ENCODE measurements at regions not wholly inside any gene's neighbourhood (a gene's known extent, or its start where the extent isn't known, plus 50 kb on each side); places are given as distances from the start of the nearest gene placed in this dataset.
"Not testable (repeated sequence)": the region's sequence is repeated elsewhere in the genome, so short reads cannot be mapped to it uniquely, and the experiment has no call there.

- TF ChIP-seq CTCF (IDR thresholded peaks at IDR 0.05) (no peak), ZFX (IDR thresholded peaks at IDR 0.05; ENCODE audit: borderline replicate concordance) (no peak)
- no peak overlapping the region for H3K27ac ChIP-seq
Observed at GRCh38 chrX:88828011-88828410, 81.0 kb downstream of the CPXCR1 start.

DNA sequence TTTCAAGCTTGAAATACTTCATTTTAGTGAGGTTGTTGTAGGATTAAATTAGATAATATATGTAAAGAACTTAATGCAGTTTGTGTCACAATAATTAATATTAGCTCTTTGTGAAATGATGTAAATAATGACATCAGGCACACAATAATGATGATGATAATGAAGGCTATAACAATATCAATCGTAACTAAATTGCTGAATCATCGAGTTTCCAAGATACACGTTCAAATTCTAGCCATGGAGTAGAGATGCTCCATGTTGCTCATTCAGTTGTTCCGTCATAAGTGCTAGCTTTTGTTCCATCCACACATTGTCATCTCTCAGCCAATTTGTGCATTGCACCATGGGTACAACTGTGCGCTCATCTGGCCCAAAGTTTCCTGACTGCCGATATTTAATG lies 83.1 kb downstream of the CPXCR1 start:
- no peak overlapping the region for H3K27ac ChIP-seq
- no peak for TF ChIP-seq ZFX (IDR thresholded peaks at IDR 0.05; ENCODE audit: borderline replicate concordance)
- TF ChIP-seq CTCF (IDR thresholded peaks at IDR 0.05), result no peak

DNA sequence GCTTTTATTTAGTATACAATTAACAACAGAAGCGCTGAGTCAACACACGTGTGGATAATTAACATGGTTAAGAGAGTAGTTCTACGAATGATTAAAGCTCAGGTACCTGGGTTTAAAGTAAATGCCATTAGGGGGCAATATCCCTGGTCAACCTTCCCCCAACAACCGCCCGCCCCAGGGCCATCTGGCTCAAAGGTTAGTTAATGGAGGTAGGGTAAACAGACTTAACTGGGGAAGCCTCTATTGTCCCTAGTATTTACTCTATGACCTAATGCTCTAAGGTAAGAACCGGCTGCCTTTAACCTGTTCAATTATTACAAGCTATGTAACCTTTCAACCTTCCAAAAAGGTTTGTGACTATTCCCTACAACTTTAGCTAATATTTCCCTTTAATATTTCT lies 90.7 kb downstream of the CPXCR1 start:
- not testable (repeated sequence) for H3K27ac ChIP-seq

GRCh38 chrX:88838392-88838791 lies 91.4 kb downstream of the CPXCR1 start:
- TF ChIP-seq CTCF (IDR thresholded peaks at IDR 0.05), result no peak
- no peak for TF ChIP-seq ZFX (IDR thresholded peaks at IDR 0.05; ENCODE audit: borderline replicate concordance)

DNA sequence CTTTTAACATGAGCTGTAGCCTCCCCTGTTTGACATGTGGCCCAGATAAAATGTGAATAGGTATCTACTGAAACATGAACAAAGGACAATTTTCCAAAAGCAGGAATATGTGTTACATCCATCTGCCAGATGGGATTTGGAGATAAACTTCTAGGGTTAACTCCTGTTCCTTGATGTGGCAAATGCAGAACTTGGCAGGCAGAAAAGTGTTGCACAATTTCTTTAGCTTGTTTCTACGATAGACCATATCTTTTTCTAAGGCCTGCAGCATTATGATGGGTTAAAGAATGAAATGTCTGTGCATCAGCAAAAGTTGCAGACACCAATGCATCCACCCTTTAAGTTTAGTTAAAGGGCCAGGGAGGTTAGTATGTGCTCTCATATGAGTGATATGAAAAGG lies 96.8 kb downstream of the CPXCR1 start:
- not testable (repeated sequence) for H3K27ac ChIP-seq

More at GRCh38 chrX:88838392-88838791, 91.4 kb downstream of the CPXCR1 start:
- H3K27ac ChIP-seq, result no peak overlapping the region

DNA sequence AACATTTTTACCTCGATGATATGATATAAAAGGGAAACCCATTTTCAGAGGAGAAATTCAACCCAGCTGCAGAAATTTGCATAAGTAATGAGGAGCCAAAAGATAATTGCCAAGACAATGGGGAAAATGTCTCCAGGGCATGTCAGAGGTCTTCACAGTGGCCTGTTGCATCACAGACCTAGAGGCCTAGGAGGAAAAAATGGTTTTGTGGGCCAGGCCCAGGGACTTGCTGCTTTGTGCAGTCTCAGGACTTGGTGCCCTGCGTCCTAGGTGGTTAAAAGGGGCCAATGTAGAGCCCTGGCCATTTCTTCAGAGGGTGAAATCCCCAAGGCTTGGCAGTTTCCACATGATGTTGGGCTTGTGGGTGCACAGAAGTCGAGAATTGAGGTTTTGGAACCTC lies 106.9 kb downstream of the CPXCR1 start:
- TF ChIP-seq ZFX (IDR thresholded peaks at IDR 0.05; ENCODE audit: borderline replicate concordance), result no peak
- no peak for TF ChIP-seq CTCF (IDR thresholded peaks at IDR 0.05)

DNA sequence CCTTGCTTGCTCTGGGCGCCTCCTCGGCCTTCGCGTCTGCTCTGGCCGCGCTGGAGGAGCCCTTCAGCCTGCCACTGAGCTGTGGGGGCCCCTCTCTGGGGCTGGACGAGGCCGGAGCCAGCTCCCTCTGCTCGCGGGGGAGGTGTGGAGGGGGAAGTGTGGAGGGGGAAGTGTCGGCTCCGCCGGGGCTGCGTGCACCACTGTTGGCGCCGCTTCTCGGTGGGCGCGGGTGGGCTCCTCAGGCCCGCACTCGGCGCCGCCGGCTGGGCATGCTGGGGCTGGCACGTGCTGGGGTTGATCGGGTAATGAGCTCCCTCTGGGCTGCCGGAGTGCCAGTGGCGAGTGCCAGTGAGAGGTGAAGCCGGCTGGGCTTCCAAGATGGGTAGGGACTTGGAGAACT lies 116.7 kb downstream of the CPXCR1 start:
- TF ChIP-seq CTCF (IDR thresholded peaks at IDR 0.05) (no peak), ZFX (IDR thresholded peaks at IDR 0.05; ENCODE audit: borderline replicate concordance) (no peak)
- H3K27ac ChIP-seq, result no peak overlapping the region

More for the DNA sequence above, 106.9 kb downstream of the CPXCR1 start:
- H3K27ac ChIP-seq, result no peak overlapping the region

- H3K27ac ChIP-seq, result no peak overlapping the region
- TF ChIP-seq CTCF (IDR thresholded peaks at IDR 0.05) (no peak), ZFX (IDR thresholded peaks at IDR 0.05; ENCODE audit: borderline replicate concordance) (no peak)
Observed at GRCh38 chrX:88865634-88866033, 118.6 kb downstream of the CPXCR1 start.

Measured in 22Rv1 (cell line).